ENCODE measurements at regions not wholly inside any gene's neighbourhood (a gene's known extent, or its start where the extent isn't known, plus 50 kb on each side); places are given as distances from the start of the nearest gene placed in this dataset.

- TF ChIP-seq NFIC (IDR thresholded peaks at IDR 0.05) = no peak
- peak; percentile 47 for TF ChIP-seq TEAD4 (IDR thresholded peaks at IDR 0.05)
These were observed 144.5 kb upstream of the POT1 start for GRCh38 chr7:125074141-125074540.

- TF ChIP-seq RAD21 (IDR thresholded peaks at IDR 0.05; ENCODE audit: low read depth) = no peak
- TF ChIP-seq EP300 (IDR thresholded peaks at IDR 0.05; ENCODE audit: borderline replicate concordance) = no peak
- no peak for TF ChIP-seq CREB1 (IDR thresholded peaks at IDR 0.05; ENCODE audit: low read depth)
- TF ChIP-seq TAF1 (IDR thresholded peaks at IDR 0.05; ENCODE audit: low read depth) = no peak
- no peak for TF ChIP-seq YY1 (IDR thresholded peaks at IDR 0.05; ENCODE audit: low read depth)
- TF ChIP-seq REST (IDR thresholded peaks at IDR 0.05; ENCODE audit: low read depth) = no peak
- TF ChIP-seq NFIC (IDR thresholded peaks at IDR 0.05) = no peak
- no peak for TF ChIP-seq MAX (IDR thresholded peaks at IDR 0.05)
- no peak for TF ChIP-seq ZBTB7A (IDR thresholded peaks at IDR 0.05; ENCODE audit: low read depth)
- no peak for TF ChIP-seq TEAD4 (IDR thresholded peaks at IDR 0.05)
These were observed 135.9 kb upstream of the POT1 start for GRCh38 chr7:125065546-125065945.

- TF ChIP-seq REST (IDR thresholded peaks at IDR 0.05; ENCODE audit: low read depth) = no peak
- TF ChIP-seq NFIC (IDR thresholded peaks at IDR 0.05) = no peak
- TF ChIP-seq TCF12 (IDR thresholded peaks at IDR 0.05; ENCODE audit: low read depth) = no peak
- no peak for TF ChIP-seq FOXM1 (IDR thresholded peaks at IDR 0.05; ENCODE audit: borderline replicate concordance, low read depth)
- TF ChIP-seq CEBPB (IDR thresholded peaks at IDR 0.05) = no peak
- no peak for TF ChIP-seq YY1 (IDR thresholded peaks at IDR 0.05; ENCODE audit: low read depth)
- no peak for TF ChIP-seq MAX (IDR thresholded peaks at IDR 0.05)
- TF ChIP-seq ZBTB7A (IDR thresholded peaks at IDR 0.05; ENCODE audit: low read depth) = no peak
- no peak for TF ChIP-seq TEAD4 (IDR thresholded peaks at IDR 0.05)
- TF ChIP-seq EGR1 (IDR thresholded peaks at IDR 0.05) = no peak
- no peak for TF ChIP-seq RAD21 (IDR thresholded peaks at IDR 0.05; ENCODE audit: low read depth)
- no peak for TF ChIP-seq EP300 (IDR thresholded peaks at IDR 0.05; ENCODE audit: borderline replicate concordance)
- no peak for TF ChIP-seq TAF1 (IDR thresholded peaks at IDR 0.05; ENCODE audit: low read depth)
- TF ChIP-seq CREB1 (IDR thresholded peaks at IDR 0.05; ENCODE audit: low read depth) = no peak
- no peak for TF ChIP-seq USF1 (IDR thresholded peaks at IDR 0.05)
These were observed 135.4 kb upstream of the POT1 start for GRCh38 chr7:125065001-125065400.

- TF ChIP-seq EP300 (IDR thresholded peaks at IDR 0.05; ENCODE audit: borderline replicate concordance) = no peak
- no peak for TF ChIP-seq TCF12 (IDR thresholded peaks at IDR 0.05; ENCODE audit: low read depth)
- no peak for TF ChIP-seq EGR1 (IDR thresholded peaks at IDR 0.05)
- TF ChIP-seq MAX (IDR thresholded peaks at IDR 0.05) = peak; percentile 15; the same call in 1 of the 2 replicates
- TF ChIP-seq NFIC (IDR thresholded peaks at IDR 0.05) = no peak
These were observed 132.3 kb upstream of the POT1 start for GRCh38 chr7:125061776-125062397.

- TF ChIP-seq FOXM1 (IDR thresholded peaks at IDR 0.05; ENCODE audit: borderline replicate concordance, low read depth) (no peak), RAD21 (IDR thresholded peaks at IDR 0.05; ENCODE audit: low read depth) (peak; percentile 49)
These were observed 130.3 kb upstream of the POT1 start for GRCh38 chr7:125059861-125060456.

- TF ChIP-seq CREB1 (IDR thresholded peaks at IDR 0.05; ENCODE audit: low read depth) (no peak), NFIC (IDR thresholded peaks at IDR 0.05) (no peak), YY1 (IDR thresholded peaks at IDR 0.05; ENCODE audit: low read depth) (no peak), TAF1 (IDR thresholded peaks at IDR 0.05; ENCODE audit: low read depth) (no peak), REST (IDR thresholded peaks at IDR 0.05; ENCODE audit: low read depth) (no peak), TCF12 (IDR thresholded peaks at IDR 0.05; ENCODE audit: low read depth) (no peak), MAX (IDR thresholded peaks at IDR 0.05) (no peak), TEAD4 (IDR thresholded peaks at IDR 0.05) (no peak), RAD21 (IDR thresholded peaks at IDR 0.05; ENCODE audit: low read depth) (no peak), FOXM1 (IDR thresholded peaks at IDR 0.05; ENCODE audit: borderline replicate concordance, low read depth) (no peak), USF1 (IDR thresholded peaks at IDR 0.05) (no peak), ZBTB7A (IDR thresholded peaks at IDR 0.05; ENCODE audit: low read depth) (no peak), EP300 (IDR thresholded peaks at IDR 0.05; ENCODE audit: borderline replicate concordance) (no peak), EGR1 (IDR thresholded peaks at IDR 0.05) (no peak), CEBPB (IDR thresholded peaks at IDR 0.05) (no peak)
These were observed 128.3 kb upstream of the POT1 start for GRCh38 chr7:125057963-125058362.

All from Ishikawa (cell line).